ENCODE measurements at regions not wholly inside any gene's neighbourhood (a gene's known extent, or its start where the extent isn't known, plus 50 kb on each side); places are given as distances from the start of the nearest gene placed in this dataset.

- TF ChIP-seq HDAC2 (IDR thresholded peaks at IDR 0.05; ENCODE audit: borderline replicate concordance in 1 of 2, low read depth in 2 of 2, low read length in 2 of 2) = no peak
Measured at GRCh38 chr3:18077128-18077840, 334.9 kb upstream of the TBC1D5 start (continued).

Measured in H1 (cell line).